DOHH2 (cell line): ENCODE measurements at regions not wholly inside any gene's neighbourhood (a gene's known extent, or its start where the extent isn't known, plus 50 kb on each side); places are given as distances from the start of the nearest gene placed in this dataset.
A peak's percentile ranks its signal among the peaks of the same experiment; 100 is the strongest.

Source experiments
- H3F3A ChIP-seq: fragments of 200-600 bp; sonication (generic), shearing (Covaris generic); 2 replicates; pipeline ENCODE4 v1.6.0; 2016; ENCODE audit warnings: antibody characterized with exemption, mild to moderate bottlenecking; ENCODE audit not compliant: control insufficient read depth, insufficient read depth
- H3K27ac ChIP-seq: fragments of 200-600 bp; sonication (generic); 2 replicates; pipeline ENCODE4 v1.5.1; 2014; ENCODE audit warnings: low read depth, mild to moderate bottlenecking, low read length, moderate library complexity
- H3K27me3 ChIP-seq: fragments of 200-600 bp; sonication (generic); 2 replicates; pipeline ENCODE4 v1.6.1; 2014; ENCODE audit warnings: mild to moderate bottlenecking, low read length, mixed read lengths; ENCODE audit not compliant: control insufficient read depth
- H3K36me3 ChIP-seq: fragments of 200-600 bp; sonication (generic); 2 replicates; pipeline ENCODE4 v1.6.1; 2014; ENCODE audit warnings: mild to moderate bottlenecking, low read length, moderate library complexity, mixed read lengths; ENCODE audit not compliant: control insufficient read depth
- H3K4me1 ChIP-seq: fragments of 200-600 bp; sonication (generic); 2 replicates; pipeline ENCODE4 v1.6.1; 2014; ENCODE audit warnings: mild to moderate bottlenecking, low read length, mixed read lengths; ENCODE audit not compliant: control insufficient read depth
- H3K4me2 ChIP-seq: fragments of 200-600 bp; sonication (generic); 2 replicates; pipeline ENCODE4 v1.6.0; 2014; ENCODE audit warnings: mild to moderate bottlenecking, low read length, moderate library complexity
- H3K4me3 ChIP-seq: fragments of 200-600 bp; sonication (generic); 2 replicates; pipeline ENCODE4 v1.5.1; 2014; ENCODE audit warnings: mild to moderate bottlenecking, low read length, mixed read lengths
- H3K79me2 ChIP-seq: fragments of 200-600 bp; sonication (generic); 2 replicates; pipeline ENCODE4 v1.6.1; 2014; ENCODE audit warnings: mild to moderate bottlenecking, low read length, mixed read lengths; ENCODE audit not compliant: control insufficient read depth
- H3K9me2 ChIP-seq: fragments of 200-600 bp; sonication (generic); replicated peaks from 2 replicates; pipeline ENCODE4 v1.6.1; 2014; ENCODE audit warnings: mild to moderate bottlenecking, low read length, mixed read lengths; ENCODE audit not compliant: control insufficient read depth
- H3K9me3 ChIP-seq: fragments of 200-600 bp; sonication (generic); 2 replicates; pipeline ENCODE4 v1.6.1; 2014; ENCODE audit warnings: antibody characterized with exemption, low read length, mixed read lengths; ENCODE audit not compliant: control insufficient read depth, insufficient read depth
- H4K20me1 ChIP-seq: fragments of 200-600 bp; sonication (generic); 2 replicates; pipeline ENCODE4 v1.6.0; 2014; ENCODE audit warnings: low read depth, mild to moderate bottlenecking, antibody characterized with exemption, low read length, moderate library complexity; ENCODE audit not compliant: control insufficient read depth, insufficient read depth
- CTCF ChIP-seq: fragments of 200-600 bp; sonication (generic); IDR thresholded peaks from one replicate; pipeline ENCODE4 v1.5.1; 2014; ENCODE audit warnings: antibody characterized with exemption, mild to moderate bottlenecking, low read depth, low read length; ENCODE audit not compliant: poor library complexity, severe bottlenecking
- EZH2phosphoT487 ChIP-seq: fragments of 200-600 bp; sonication (generic); IDR thresholded peaks from 2 replicates; pipeline ENCODE4 v1.6.1; 2017; ENCODE audit warnings: borderline replicate concordance, mild to moderate bottlenecking, antibody characterized with exemption, low read length, moderate library complexity, mixed read lengths

GRCh38 chr6:106730264-106730663, 100.9 kb downstream of the QRSL1 start:
- peaks cover 14% of the 10 kb centered on the region for H3F3A ChIP-seq
- no peaks in the 10 kb centered on the region for H3K9me2 ChIP-seq
- H3K4me3 ChIP-seq, result peak overlapping the region; percentile 65
- no peaks in the 10 kb centered on the region for H3K9me3 ChIP-seq
- H3K79me2 ChIP-seq, result peaks cover 38% of the 10 kb centered on the region
- no peaks in the 10 kb centered on the region for H4K20me1 ChIP-seq
- H3K27me3 ChIP-seq, result no peaks in the 10 kb centered on the region
- H3K27ac ChIP-seq, result peak overlapping the region; percentile 88
- H3K4me1 ChIP-seq, result peaks cover 94% of the 10 kb centered on the region
- H3K36me3 ChIP-seq, result peaks cover 3% of the 10 kb centered on the region; the same call in 1 of the 2 replicates
- TF ChIP-seq CTCF, result no peak
- TF ChIP-seq EZH2phosphoT487, result no peak
- H3K4me2 ChIP-seq, result peak overlapping the region; percentile 66

GRCh38 chr6:106729841-106730240, 100.5 kb downstream of the QRSL1 start:
- H3K9me2 ChIP-seq, result no peaks in the 10 kb centered on the region
- H3K27ac ChIP-seq, result peak overlapping the region; percentile 88

GRCh38 chr6:106728296-106728870, 99.0 kb downstream of the QRSL1 start:
- Histone ChIP-seq H3K9me3 (no peaks in the 10 kb centered on the region), H3K36me3 (peaks cover 2% of the 10 kb centered on the region; the same call in 1 of the 2 replicates), H4K20me1 (no peaks in the 10 kb centered on the region), H3K79me2 (peaks cover 31% of the 10 kb centered on the region), H3K4me3 (peak overlapping the region; percentile 65), H3K27me3 (no peaks in the 10 kb centered on the region), H3K4me1 (peaks cover 84% of the 10 kb centered on the region), H3K4me2 (peak overlapping the region; percentile 66), H3K27ac (peak overlapping the region; percentile 88), H3F3A (peaks cover 6% of the 10 kb centered on the region), H3K9me2 (no peaks in the 10 kb centered on the region)
- TF ChIP-seq CTCF, result peak; percentile 48
- TF ChIP-seq EZH2phosphoT487, result no peak

More at GRCh38 chr6:106729841-106730240, 100.5 kb downstream of the QRSL1 start:
- Histone ChIP-seq H3K4me3 (peak overlapping the region; percentile 65), H3K36me3 (peaks cover 3% of the 10 kb centered on the region; the same call in 1 of the 2 replicates), H3K79me2 (peaks cover 38% of the 10 kb centered on the region), H3K27me3 (no peaks in the 10 kb centered on the region), H3K4me1 (peaks cover 92% of the 10 kb centered on the region), H4K20me1 (no peaks in the 10 kb centered on the region), H3K9me3 (no peaks in the 10 kb centered on the region), H3K4me2 (peak overlapping the region; percentile 66), H3F3A (peaks cover 12% of the 10 kb centered on the region)
- TF ChIP-seq CTCF (no peak), EZH2phosphoT487 (no peak)
